ENCODE measurements at regions not wholly inside any gene's neighbourhood (a gene's known extent, or its start where the extent isn't known, plus 50 kb on each side); places are given as distances from the start of the nearest gene placed in this dataset.
"Not testable (repeated sequence)": the region's sequence is repeated elsewhere in the genome, so short reads cannot be mapped to it uniquely, and the experiment has no call there.

GRCh38 chr1:165117482-165117881 lies 239.0 kb downstream of the LMX1A start:
- no peak for DNase-seq (ENCODE audit: insufficient read length, low spot score)
- TF ChIP-seq TAF1 (IDR thresholded peaks at IDR 0.05; ENCODE audit: low read depth, low read length) (no peak), POLR2A (IDR thresholded peaks at IDR 0.05; ENCODE audit: low read depth, low read length) (no peak), SPI1 (IDR thresholded peaks at IDR 0.05; ENCODE audit: low read depth, low read length) (no peak), POLR2AphosphoS5 (IDR thresholded peaks at IDR 0.05; ENCODE audit: low read depth, low read length) (no peak), POU2F2 (IDR thresholded peaks at IDR 0.05; ENCODE audit: low read depth, low read length) (no peak), PAX5 (IDR thresholded peaks at IDR 0.05; ENCODE audit: insufficient read depth, low read length, severe bottlenecking) (no peak)
- FAIRE-seq, result no peak

- DNase-seq (ENCODE audit: insufficient read length, low spot score) (no peak), FAIRE-seq (no peak)
- TF ChIP-seq SPI1 (IDR thresholded peaks at IDR 0.05; ENCODE audit: low read depth, low read length), result no peak
- TF ChIP-seq PAX5 (IDR thresholded peaks at IDR 0.05; ENCODE audit: insufficient read depth, low read length, severe bottlenecking), result no peak
- TF ChIP-seq TAF1 (IDR thresholded peaks at IDR 0.05; ENCODE audit: low read depth, low read length), result no peak
- TF ChIP-seq POLR2AphosphoS5 (IDR thresholded peaks at IDR 0.05; ENCODE audit: low read depth, low read length), result no peak
- no peak for TF ChIP-seq POLR2A (IDR thresholded peaks at IDR 0.05; ENCODE audit: low read depth, low read length)
- no peak for TF ChIP-seq POU2F2 (IDR thresholded peaks at IDR 0.05; ENCODE audit: low read depth, low read length)
These were observed 239.8 kb downstream of the LMX1A start for GRCh38 chr1:165116732-165117131.

- TF ChIP-seq POU2F2 (IDR thresholded peaks at IDR 0.05; ENCODE audit: low read depth, low read length) (no peak), SPI1 (IDR thresholded peaks at IDR 0.05; ENCODE audit: low read depth, low read length) (no peak), POLR2AphosphoS5 (IDR thresholded peaks at IDR 0.05; ENCODE audit: low read depth, low read length) (no peak), PAX5 (IDR thresholded peaks at IDR 0.05; ENCODE audit: insufficient read depth, low read length, severe bottlenecking) (no peak), TAF1 (IDR thresholded peaks at IDR 0.05; ENCODE audit: low read depth, low read length) (no peak), POLR2A (IDR thresholded peaks at IDR 0.05; ENCODE audit: low read depth, low read length) (no peak)
- DNase-seq (ENCODE audit: insufficient read length, low spot score) (no peak), FAIRE-seq (no peak)
These were observed 240.3 kb downstream of the LMX1A start for GRCh38 chr1:165116171-165116570.

- FAIRE-seq, result peak; percentile 48
- TF ChIP-seq POLR2A (IDR thresholded peaks at IDR 0.05; ENCODE audit: low read depth, low read length) (no peak), TAF1 (IDR thresholded peaks at IDR 0.05; ENCODE audit: low read depth, low read length) (no peak), POU2F2 (IDR thresholded peaks at IDR 0.05; ENCODE audit: low read depth, low read length) (no peak), SPI1 (IDR thresholded peaks at IDR 0.05; ENCODE audit: low read depth, low read length) (no peak), PAX5 (IDR thresholded peaks at IDR 0.05; ENCODE audit: insufficient read depth, low read length, severe bottlenecking) (no peak), POLR2AphosphoS5 (IDR thresholded peaks at IDR 0.05; ENCODE audit: low read depth, low read length) (no peak)
These were observed 241.6 kb downstream of the LMX1A start for GRCh38 chr1:165114889-165115285.

GRCh38 chr1:165114022-165114888 lies 242.3 kb downstream of the LMX1A start:
- FAIRE-seq, result peak; percentile 58
- no peak for DNase-seq (ENCODE audit: insufficient read length, low spot score)
- TF ChIP-seq SPI1 (IDR thresholded peaks at IDR 0.05; ENCODE audit: low read depth, low read length), result no peak
- no peak for TF ChIP-seq PAX5 (IDR thresholded peaks at IDR 0.05; ENCODE audit: insufficient read depth, low read length, severe bottlenecking)
- no peak for TF ChIP-seq POU2F2 (IDR thresholded peaks at IDR 0.05; ENCODE audit: low read depth, low read length)
- TF ChIP-seq POLR2A (IDR thresholded peaks at IDR 0.05; ENCODE audit: low read depth, low read length), result no peak
- TF ChIP-seq POLR2AphosphoS5 (IDR thresholded peaks at IDR 0.05; ENCODE audit: low read depth, low read length), result no peak
- no peak for TF ChIP-seq TAF1 (IDR thresholded peaks at IDR 0.05; ENCODE audit: low read depth, low read length)

More at GRCh38 chr1:165114889-165115285, 241.6 kb downstream of the LMX1A start:
- DNase-seq (ENCODE audit: insufficient read length, low spot score), result no peak

- FAIRE-seq (no peak), DNase-seq (ENCODE audit: insufficient read length, low spot score) (no peak)
- no peak for TF ChIP-seq POU2F2 (IDR thresholded peaks at IDR 0.05; ENCODE audit: low read depth, low read length)
- no peak for TF ChIP-seq POLR2AphosphoS5 (IDR thresholded peaks at IDR 0.05; ENCODE audit: low read depth, low read length)
These were observed 244.3 kb downstream of the LMX1A start for GRCh38 chr1:165112260-165112659.

GRCh38 chr1:165109013-165109412 lies 247.5 kb downstream of the LMX1A start:
- TF ChIP-seq POU2F2 (IDR thresholded peaks at IDR 0.05; ENCODE audit: low read depth, low read length) (no peak), TAF1 (IDR thresholded peaks at IDR 0.05; ENCODE audit: low read depth, low read length) (no peak), POLR2AphosphoS5 (IDR thresholded peaks at IDR 0.05; ENCODE audit: low read depth, low read length) (no peak)
- no peak for FAIRE-seq
- no peak for DNase-seq (ENCODE audit: insufficient read length, low spot score)

- FAIRE-seq; DNase-seq (ENCODE audit: insufficient read length, low spot score): not testable (repeated sequence)
These were observed 263.9 kb downstream of the LMX1A start for GRCh38 chr1:165092542-165093162.

GRCh38 chr1:165080253-165080896 lies 276.1 kb downstream of the LMX1A start:
- no peak for DNase-seq (ENCODE audit: insufficient read length, low spot score)
- TF ChIP-seq POLR2A (IDR thresholded peaks at IDR 0.05; ENCODE audit: low read depth, low read length) (no peak), SPI1 (IDR thresholded peaks at IDR 0.05; ENCODE audit: low read depth, low read length) (no peak), PAX5 (IDR thresholded peaks at IDR 0.05; ENCODE audit: insufficient read depth, low read length, severe bottlenecking) (no peak), POU2F2 (IDR thresholded peaks at IDR 0.05; ENCODE audit: low read depth, low read length) (no peak), TAF1 (IDR thresholded peaks at IDR 0.05; ENCODE audit: low read depth, low read length) (no peak), POLR2AphosphoS5 (IDR thresholded peaks at IDR 0.05; ENCODE audit: low read depth, low read length) (no peak)
- no peak for FAIRE-seq
